Liver (tissue), 8 donors: ENCODE measurements at regions not wholly inside any gene's neighbourhood (a gene's known extent, or its start where the extent isn't known, plus 50 kb on each side); places are given as distances from the start of the nearest gene placed in this dataset.

ENCODE experiments used
- DNase-seq: peaks from one replicate; pipeline ENCODE4 v3.0.0-alpha.2; 2017; ENCODE audit warnings: low spot score
- H3K27ac ChIP-seq, 2 donors: one replicate each; pipeline ENCODE4 v1.7.0; 2013; ENCODE audit warnings: inconsistent platforms in 2 of 2, low read length in 2 of 2, control low read depth in 1 of 2, low read depth in 1 of 2, mild to moderate bottlenecking in 1 of 2
- H3K27me3 ChIP-seq, 4 donors: one replicate each; pipeline versions ENCODE4 v1.6.1 to v1.7.0; 2013; ENCODE audit warnings: low read length in 3 of 4, inconsistent platforms in 1 of 4, mild to moderate bottlenecking in 1 of 4, moderate library complexity in 1 of 4; ENCODE audit not compliant: control insufficient read depth in 4 of 4, insufficient read depth in 4 of 4
- H3K36me3 ChIP-seq, 4 donors: one replicate each; pipeline versions ENCODE4 v1.6.1 to v1.7.0; 2013; ENCODE audit warnings: low read length in 3 of 4, mild to moderate bottlenecking in 3 of 4, low read depth in 1 of 4, moderate library complexity in 1 of 4; ENCODE audit not compliant: control insufficient read depth in 4 of 4, insufficient read depth in 3 of 4
- H3K4me1 ChIP-seq, 4 donors: one replicate each; pipeline versions ENCODE4 v1.6.1 to v1.7.0; 2013; ENCODE audit warnings: low read length in 3 of 4, mild to moderate bottlenecking in 3 of 4, moderate library complexity in 1 of 4; ENCODE audit not compliant: control insufficient read depth in 4 of 4, insufficient read depth in 4 of 4
- H3K4me3 ChIP-seq, 3 donors: one replicate each; pipeline versions ENCODE4 v1.6.1 to v1.7.0; 2013; ENCODE audit warnings: low read length in 3 of 3, control low read depth in 1 of 3, low read depth in 1 of 3, mild to moderate bottlenecking in 1 of 3
- H3K9ac ChIP-seq, 2 donors: one replicate each; pipeline ENCODE4 v1.7.0; 2013; ENCODE audit warnings: low read length in 2 of 2, mild to moderate bottlenecking in 2 of 2, moderate library complexity in 2 of 2, control low read depth in 1 of 2, low read depth in 1 of 2
- H3K9me3 ChIP-seq, 4 donors: one replicate each; pipeline versions ENCODE4 v1.6.1 to v1.7.0; 2013; ENCODE audit warnings: low read length in 3 of 4; ENCODE audit not compliant: control insufficient read depth in 4 of 4
- ATF3 ChIP-seq: IDR thresholded peaks from 2 replicates; pipeline ENCODE4 v1.6.1; 2016; ENCODE audit warnings: antibody characterized with exemption
- CTCF ChIP-seq: fragments of 150-350 bp; IDR thresholded peaks from 2 replicates; pipeline ENCODE4 v1.5.1; 2017; ENCODE audit warnings: improper control_type of control experiment, low read depth, low read length; ENCODE audit not compliant: missing input control
- EGR1 ChIP-seq, 2 donors: IDR thresholded peaks; 2 replicates each; pipeline ENCODE4 v1.6.1; 2016 to 2018; ENCODE audit warnings: antibody characterized with exemption in 2 of 2, low read depth in 2 of 2
- FOXA1 ChIP-seq: IDR thresholded peaks from 2 replicates; pipeline ENCODE4 v1.6.1; 2016; ENCODE audit warnings: antibody characterized with exemption
- FOXA2 ChIP-seq: IDR thresholded peaks from 2 replicates; pipeline ENCODE4 v1.6.1; 2016; ENCODE audit warnings: antibody characterized with exemption
- GABPA ChIP-seq, 2 donors: IDR thresholded peaks in 1 of 2; conservative IDR thresholded peaks in 1 of 2; 2 replicates each; pipeline ENCODE4 v1.6.1; 2016; ENCODE audit warnings: antibody characterized with exemption in 2 of 2, mild to moderate bottlenecking in 1 of 2, moderate library complexity in 1 of 2
- HNF4A ChIP-seq, 2 donors: conservative IDR thresholded peaks; 2 replicates each; pipeline ENCODE4 v1.6.1; 2016; ENCODE audit warnings: antibody characterized with exemption in 2 of 2, mild to moderate bottlenecking in 2 of 2
- HNF4G ChIP-seq: IDR thresholded peaks from 2 replicates; pipeline ENCODE4 v1.6.1; 2016; ENCODE audit warnings: antibody characterized with exemption
- JUND ChIP-seq, 2 donors: IDR thresholded peaks; 2 replicates each; pipeline ENCODE4 v1.6.1; 2016; ENCODE audit warnings: antibody characterized with exemption in 2 of 2
- MAX ChIP-seq: IDR thresholded peaks from 2 replicates; pipeline ENCODE4 v1.6.1; 2016; ENCODE audit warnings: antibody characterized with exemption
- NR2F2 ChIP-seq: IDR thresholded peaks from 2 replicates; pipeline ENCODE4 v1.6.1; 2016; ENCODE audit warnings: antibody characterized with exemption
- RAD21 ChIP-seq, 2 donors: IDR thresholded peaks; 2 replicates each; pipeline ENCODE4 v1.6.1; 2016; ENCODE audit warnings: antibody characterized with exemption in 2 of 2, mild to moderate bottlenecking in 2 of 2
- REST ChIP-seq: IDR thresholded peaks from 2 replicates; pipeline ENCODE4 v1.6.1; 2016; ENCODE audit warnings: antibody characterized with exemption, mild to moderate bottlenecking
- RXRA ChIP-seq, 2 donors: IDR thresholded peaks; 2 replicates each; pipeline ENCODE4 v1.6.1; 2017 to 2018; ENCODE audit warnings: antibody characterized with exemption in 2 of 2, mild to moderate bottlenecking in 1 of 2
- TAF1 ChIP-seq: conservative IDR thresholded peaks from 2 replicates; pipeline ENCODE4 v1.6.1; 2016; ENCODE audit warnings: antibody characterized with exemption, mild to moderate bottlenecking
- YY1 ChIP-seq: IDR thresholded peaks from 2 replicates; pipeline ENCODE4 v1.6.1; 2016; ENCODE audit warnings: antibody characterized with exemption, mild to moderate bottlenecking
- ZBTB33 ChIP-seq: IDR thresholded peaks from 2 replicates; pipeline ENCODE4 v1.6.1; 2016; ENCODE audit warnings: antibody characterized with exemption
- WGBS: extraction: QIAGEN DNeasy Blood & Tissue Kit; methylation state at CpG from one replicate; pipeline ENCODE4 v1.1.7; 2013; 5-methylcytosine and 5-hydroxymethylcytosine counted together
- donor health status: healthy.
- donor health status: healthy.
- donor health status: healthy.
- donor health status: healthy.
- donor health status: healthy.

GRCh38 chr6:147903931-147904330 is 395.4 kb downstream of the SAMD5 start:
- H3K4me1 ChIP-seq = no peaks in the 10 kb centered on the region
- H3K4me3 ChIP-seq = no peak overlapping the region
- H3K27me3 ChIP-seq = no peaks in the 10 kb centered on the region
- no peaks in the 10 kb centered on the region for H3K36me3 ChIP-seq
- no peaks in the 10 kb centered on the region for H3K9me3 ChIP-seq
- DNase-seq = no peak
- no peak overlapping the region for H3K9ac ChIP-seq
- no peak overlapping the region for H3K27ac ChIP-seq
- WGBS = 93% methylated on average over 2 of the region's 2 CpGs
- no peak for TF ChIP-seq RAD21 (IDR thresholded peaks at IDR 0.05)
- no peak for TF ChIP-seq CTCF
- TF ChIP-seq TAF1 = no peak
- TF ChIP-seq ZBTB33 = no peak
- TF ChIP-seq GABPA (IDR thresholded peaks at IDR 0.05 in 1 of 2, conservative IDR thresholded peaks at IDR 0.05 in 1 of 2) = no peak
- TF ChIP-seq EGR1 (IDR thresholded peaks at IDR 0.05; ENCODE audit: low read depth in 2 of 2) = no peak
- TF ChIP-seq FOXA2 = no peak
- TF ChIP-seq MAX = no peak
- no peak for TF ChIP-seq REST
- no peak for TF ChIP-seq YY1
- no peak for TF ChIP-seq FOXA1
- TF ChIP-seq RXRA (IDR thresholded peaks at IDR 0.05) = no peak
- no peak for TF ChIP-seq ATF3
- no peak for TF ChIP-seq HNF4G

GRCh38 chr6:147904416-147904815 is 395.9 kb downstream of the SAMD5 start:
- DNase-seq = no peak
- TF ChIP-seq HNF4A (conservative IDR thresholded peaks at IDR 0.05) (no peak), HNF4G (no peak), EGR1 (IDR thresholded peaks at IDR 0.05; ENCODE audit: low read depth in 2 of 2) (no peak), FOXA1 (no peak), ATF3 (no peak), YY1 (no peak), CTCF (no peak), GABPA (IDR thresholded peaks at IDR 0.05 in 1 of 2, conservative IDR thresholded peaks at IDR 0.05 in 1 of 2) (no peak), MAX (no peak), NR2F2 (no peak), RAD21 (IDR thresholded peaks at IDR 0.05) (no peak), ZBTB33 (no peak), RXRA (IDR thresholded peaks at IDR 0.05) (no peak), JUND (IDR thresholded peaks at IDR 0.05) (no peak)

More at GRCh38 chr6:147904416-147904815, 395.9 kb downstream of the SAMD5 start:
- Histone ChIP-seq H3K4me1 (no peaks in the 10 kb centered on the region), H3K9me3 (no peaks in the 10 kb centered on the region), H3K36me3 (no peaks in the 10 kb centered on the region), H3K27ac (no peak overlapping the region), H3K4me3 (no peak overlapping the region), H3K9ac (no peak overlapping the region), H3K27me3 (no peaks in the 10 kb centered on the region)
- WGBS = 95% methylated on average over 4 of the region's 4 CpGs
